GM12873 (cell line): ENCODE measurements at regions not wholly inside any gene's neighbourhood (a gene's known extent, or its start where the extent isn't known, plus 50 kb on each side); places are given as distances from the start of the nearest gene placed in this dataset.

ENCODE experiments used
- CTCF ChIP-seq: IDR thresholded peaks from 2 replicates; pipeline ENCODE4 v1.5.1; 2012; ENCODE audit warnings: low read depth, mild to moderate bottlenecking, moderate library complexity, low read length, control low read depth; ENCODE audit not compliant: insufficient read depth; ENCODE audit errors: missing control alignments

- no peak for TF ChIP-seq CTCF
Observed at GRCh38 chr1:219798283-219799030, 129.9 kb downstream of the SLC30A10 start.

GRCh38 chr1:219797683-219798082, 130.7 kb downstream of the SLC30A10 start:
- TF ChIP-seq CTCF = no peak

- TF ChIP-seq CTCF = no peak
Observed at GRCh38 chr1:219797009-219797408, 131.3 kb downstream of the SLC30A10 start.

GRCh38 chr1:219795363-219795917, 132.9 kb downstream of the SLC30A10 start:
- TF ChIP-seq CTCF = no peak

GRCh38 chr1:219794085-219794743, 134.1 kb downstream of the SLC30A10 start:
- TF ChIP-seq CTCF = no peak

- TF ChIP-seq CTCF = no peak
Observed at GRCh38 chr1:219792337-219793021, 135.9 kb downstream of the SLC30A10 start.

- no peak for TF ChIP-seq CTCF
Observed at GRCh38 chr1:219791766-219792165, 136.6 kb downstream of the SLC30A10 start.
